ENCODE measurements at regions not wholly inside any gene's neighbourhood (a gene's known extent, or its start where the extent isn't known, plus 50 kb on each side); places are given as distances from the start of the nearest gene placed in this dataset.

GRCh38 chr14:89085231-89085731 is 260.8 kb downstream of the TTC8 start:
- TF ChIP-seq POLR2A (IDR thresholded peaks at IDR 0.05; ENCODE audit: low read length): no peak
- no peak for TF ChIP-seq GATA1 (IDR thresholded peaks at IDR 0.05; ENCODE audit: low read depth, low read length)

Data from erythroblast (primary cell).